Islet precursor cell (in vitro differentiated cells): ENCODE measurements at regions not wholly inside any gene's neighbourhood (a gene's known extent, or its start where the extent isn't known, plus 50 kb on each side); places are given as distances from the start of the nearest gene placed in this dataset.
A peak's percentile ranks its signal among the peaks of the same experiment; 100 is the strongest.
"Not testable (repeated sequence)": the region's sequence is repeated elsewhere in the genome, so short reads cannot be mapped to it uniquely, and the experiment has no call there.

Experiments used
- DNase-seq: peaks from one replicate; pipeline ENCODE4 v3.0.0-alpha.2; 2018

GRCh38 chr5:174900240-174900865 lies 176.0 kb downstream of the MSX2 start:
- no peak for DNase-seq

DNA sequence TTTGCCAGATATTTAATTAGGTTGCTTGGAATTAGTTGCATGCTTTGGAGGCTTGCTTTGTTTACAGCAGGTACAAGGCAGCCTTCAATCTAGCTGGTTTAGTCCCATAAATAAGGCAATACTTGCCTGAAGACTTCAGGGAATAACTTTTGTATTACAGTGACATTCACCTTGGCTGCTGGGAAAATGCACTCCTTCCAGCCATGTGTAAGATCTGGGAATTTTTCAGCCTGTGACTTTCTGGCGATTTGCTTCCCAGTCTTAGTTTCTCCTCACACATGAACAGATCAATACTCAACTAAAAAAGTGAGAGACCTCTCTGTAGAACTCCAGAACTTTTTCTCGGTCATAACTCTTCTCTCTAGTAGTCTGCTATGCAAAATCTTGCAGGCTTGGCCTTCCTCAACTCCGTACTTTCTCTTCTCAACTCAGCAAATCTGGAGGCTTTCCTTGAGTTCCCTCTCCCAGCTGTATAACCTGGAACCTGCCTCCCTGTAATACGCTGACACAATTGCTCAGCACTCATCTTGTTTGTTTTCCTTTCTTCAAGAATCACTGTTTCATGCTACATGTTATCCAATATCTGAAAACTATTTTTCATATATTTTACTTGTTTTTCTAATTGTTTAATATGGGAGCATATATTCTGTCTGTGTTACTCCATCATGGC lies 173.0 kb downstream of the MSX2 start:
- DNase-seq, result no peak

GRCh38 chr5:174895360-174895759 lies 171.0 kb downstream of the MSX2 start:
- no peak for DNase-seq

DNA sequence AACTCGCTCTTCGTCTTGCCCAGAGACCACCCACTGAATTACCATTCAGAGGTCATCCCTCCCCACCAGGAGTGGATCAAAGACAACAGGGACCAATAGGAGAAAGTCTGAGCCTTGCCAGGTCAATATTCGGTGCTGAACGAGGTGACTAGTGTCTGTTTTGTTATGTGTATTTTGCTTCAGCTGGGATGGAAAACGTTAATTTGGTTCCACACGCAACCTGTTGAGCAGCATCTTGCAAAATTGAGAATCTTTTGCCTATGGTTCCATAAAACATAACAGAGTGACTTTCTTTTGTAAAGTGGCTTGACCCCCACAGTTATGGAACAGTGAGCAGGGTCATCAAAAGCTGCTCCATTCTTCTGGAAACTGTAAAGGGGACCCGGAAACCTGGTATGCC lies 168.4 kb downstream of the MSX2 start:
- no peak for DNase-seq

DNA sequence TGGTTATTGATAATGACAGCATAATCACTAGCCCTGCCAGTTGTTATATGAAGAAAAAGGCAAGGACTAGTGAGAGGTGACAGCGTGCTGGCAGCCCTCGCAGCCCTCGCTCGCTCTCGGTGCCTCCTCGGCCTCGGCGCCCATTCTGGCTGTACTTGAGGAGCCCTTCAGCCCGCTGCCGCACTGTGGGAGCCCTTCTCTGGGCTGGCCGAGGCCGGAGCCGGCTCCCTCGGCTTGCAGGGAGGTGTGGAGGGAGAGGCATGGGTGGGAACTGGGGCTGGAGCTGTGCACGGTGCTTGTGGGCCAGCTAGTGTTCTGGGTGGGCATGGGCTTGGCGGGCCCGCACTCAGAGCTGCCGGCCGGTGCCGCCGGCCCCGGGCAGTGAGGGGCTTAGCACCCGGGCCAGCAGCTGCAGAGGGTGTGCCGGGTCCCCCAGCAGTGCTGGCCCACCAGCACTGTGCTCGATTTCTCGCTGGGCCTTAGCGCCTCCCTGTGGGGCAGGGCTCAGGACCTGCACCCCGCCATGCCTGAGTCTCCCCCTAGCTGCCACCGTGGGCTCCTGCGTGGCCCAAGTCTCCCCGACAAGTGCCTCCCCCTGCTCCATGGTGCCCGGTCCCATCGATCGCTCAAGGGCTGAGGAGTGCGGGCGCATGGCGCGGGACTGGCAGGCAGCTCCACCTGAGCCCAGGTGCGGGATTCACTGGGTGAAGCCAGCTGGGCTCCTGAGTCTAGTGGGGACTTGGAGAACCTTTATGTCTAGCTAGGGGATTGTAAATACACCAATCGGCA lies 156.2 kb downstream of the MSX2 start:
- not testable (repeated sequence) for DNase-seq

DNA sequence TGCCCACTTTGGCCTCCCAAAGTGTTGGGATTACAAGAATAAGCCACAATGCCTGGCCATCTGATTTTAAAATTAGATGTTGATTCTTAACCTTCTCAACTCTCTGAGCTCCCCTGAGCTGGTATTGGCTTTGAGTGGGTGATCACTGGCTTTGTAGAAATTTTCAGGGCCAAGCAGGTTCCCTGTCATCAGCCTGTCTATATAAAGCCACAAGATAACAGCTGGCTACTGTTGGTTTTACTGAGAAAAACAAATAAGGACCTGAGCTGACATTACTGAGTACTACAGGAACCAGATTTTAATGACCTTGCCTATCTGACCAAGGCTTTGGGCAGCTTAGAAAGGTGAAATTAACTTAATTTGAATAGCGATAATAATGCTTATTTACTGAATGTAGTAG lies 153.6 kb downstream of the MSX2 start:
- no peak for DNase-seq

GRCh38 chr5:174872271-174872670 lies 147.9 kb downstream of the MSX2 start:
- DNase-seq, result no peak

GRCh38 chr5:174852143-174852542 lies 127.8 kb downstream of the MSX2 start:
- no peak for DNase-seq

- DNase-seq, result no peak
These were observed 126.3 kb downstream of the MSX2 start for GRCh38 chr5:174850565-174851169.

- DNase-seq, result no peak
These were observed 125.0 kb downstream of the MSX2 start for GRCh38 chr5:174849426-174849825.

GRCh38 chr5:174844971-174845370 lies 120.6 kb downstream of the MSX2 start:
- no peak for DNase-seq

GRCh38 chr5:174843263-174844250 lies 119.2 kb downstream of the MSX2 start:
- no peak for DNase-seq

DNA sequence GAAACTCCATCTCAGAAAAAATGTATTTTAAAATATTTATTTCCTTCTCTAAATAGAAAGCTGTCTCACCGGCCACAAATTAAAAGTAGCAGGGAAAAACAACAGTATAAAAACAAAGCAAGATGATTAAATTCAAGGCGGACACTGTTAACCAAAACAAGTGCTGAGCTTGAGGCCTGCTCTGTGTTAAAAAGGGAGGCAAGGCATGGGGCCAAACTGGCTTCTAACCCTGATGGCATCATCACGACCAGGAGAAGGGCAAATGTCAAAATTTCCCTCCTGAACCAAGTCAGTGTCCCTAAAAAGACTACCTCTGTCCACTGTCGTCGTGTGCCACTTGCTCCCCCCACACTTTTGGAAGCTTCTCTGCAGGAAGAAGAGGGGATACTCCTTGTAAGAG lies 116.1 kb downstream of the MSX2 start:
- no peak for DNase-seq

DNA sequence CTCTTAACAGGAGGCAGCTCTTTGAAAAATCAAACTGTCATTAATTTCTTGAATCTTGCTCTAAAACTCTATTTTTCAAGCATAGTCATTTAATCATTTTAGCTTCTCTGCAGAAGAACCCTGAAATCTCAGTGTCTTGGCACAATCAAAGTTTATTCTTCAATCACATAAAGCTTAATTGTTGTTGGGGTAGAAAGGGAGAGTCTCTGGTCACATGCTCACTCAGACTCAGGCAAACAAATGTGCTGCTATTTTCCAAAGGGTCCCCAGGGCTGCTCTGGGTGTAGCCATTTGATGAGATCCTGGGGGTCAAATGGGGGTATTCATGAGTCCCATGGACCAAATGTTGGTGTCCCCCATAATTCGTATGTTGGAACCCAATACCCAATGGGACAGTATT lies 114.8 kb downstream of the MSX2 start:
- DNase-seq, result no peak

DNA sequence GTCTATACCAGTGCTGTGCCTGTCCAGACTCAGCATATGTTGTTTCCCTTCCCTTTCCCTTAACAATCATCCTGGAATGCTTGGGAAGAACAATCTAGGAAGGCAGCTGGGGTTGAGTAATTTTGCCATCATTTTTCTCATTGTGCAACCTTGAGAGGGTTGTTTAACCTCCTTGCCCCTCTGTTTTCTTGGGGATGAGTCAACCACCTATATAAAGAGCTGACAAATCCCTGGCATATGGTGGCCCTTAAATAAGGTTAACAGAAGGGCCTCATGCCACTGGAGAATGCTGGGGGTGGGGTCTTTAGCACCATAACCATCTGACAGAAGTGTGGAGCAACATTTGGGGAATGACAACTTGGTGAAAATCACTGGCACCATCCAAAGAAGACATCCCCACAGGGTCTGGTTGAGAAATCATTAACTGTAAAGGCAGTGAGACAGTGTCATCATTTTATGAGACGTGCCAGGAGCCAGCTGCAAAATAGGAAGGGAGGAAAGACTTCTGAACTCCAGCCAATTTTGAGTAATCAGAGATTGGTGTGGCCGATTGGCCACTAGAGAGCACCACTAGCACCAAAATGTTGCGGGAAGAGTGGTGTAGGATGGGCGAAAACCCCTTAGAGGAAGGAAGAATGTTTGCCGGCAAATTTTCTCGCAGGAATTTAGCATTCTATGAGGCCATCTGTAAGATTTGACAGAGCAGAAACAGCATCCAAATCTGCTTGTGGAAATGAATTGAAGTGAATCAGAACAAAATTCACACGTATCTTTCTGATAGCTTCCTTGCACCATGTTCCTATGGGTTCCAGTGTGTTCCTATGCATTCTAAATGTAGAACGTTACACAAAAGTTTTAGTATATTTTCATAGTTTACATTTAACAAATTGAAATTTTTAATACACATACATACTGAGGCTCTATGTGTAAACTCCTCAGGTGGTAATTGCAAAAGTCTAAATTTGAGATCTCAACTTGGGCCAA lies 113.8 kb downstream of the MSX2 start:
- no peak for DNase-seq

- no peak for DNase-seq
These were observed 109.7 kb downstream of the MSX2 start for GRCh38 chr5:174834081-174834480.

- DNase-seq, result no peak
These were observed 108.4 kb downstream of the MSX2 start for GRCh38 chr5:174832811-174833210.

- DNase-seq, result no peak
These were observed 107.6 kb downstream of the MSX2 start for GRCh38 chr5:174832025-174832424.

GRCh38 chr5:174831031-174831660 lies 106.8 kb downstream of the MSX2 start:
- DNase-seq, result peak; percentile 4

GRCh38 chr5:174829511-174829864 lies 105.1 kb downstream of the MSX2 start:
- DNase-seq, result peak; percentile 15
